NT2/D1 (cell line): ENCODE measurements at regions not wholly inside any gene's neighbourhood (a gene's known extent, or its start where the extent isn't known, plus 50 kb on each side); places are given as distances from the start of the nearest gene placed in this dataset.

Source experiments
- YY1 ChIP-seq: IDR thresholded peaks from 2 replicates; pipeline ENCODE4 v1.6.1; 2011; ENCODE audit not compliant: insufficient read length, insufficient read depth
- ZNF274 ChIP-seq: IDR thresholded peaks from 2 replicates; pipeline ENCODE4 v1.6.1; 2011; ENCODE audit warnings: mild to moderate bottlenecking, low read depth, low read length

GRCh38 chr7:120165227-120165626, 107.7 kb upstream of the KCND2 start:
- TF ChIP-seq ZNF274 (no peak), YY1 (no peak)
